ENCODE measurements at regions not wholly inside any gene's neighbourhood (a gene's known extent, or its start where the extent isn't known, plus 50 kb on each side); places are given as distances from the start of the nearest gene placed in this dataset.

DNA sequence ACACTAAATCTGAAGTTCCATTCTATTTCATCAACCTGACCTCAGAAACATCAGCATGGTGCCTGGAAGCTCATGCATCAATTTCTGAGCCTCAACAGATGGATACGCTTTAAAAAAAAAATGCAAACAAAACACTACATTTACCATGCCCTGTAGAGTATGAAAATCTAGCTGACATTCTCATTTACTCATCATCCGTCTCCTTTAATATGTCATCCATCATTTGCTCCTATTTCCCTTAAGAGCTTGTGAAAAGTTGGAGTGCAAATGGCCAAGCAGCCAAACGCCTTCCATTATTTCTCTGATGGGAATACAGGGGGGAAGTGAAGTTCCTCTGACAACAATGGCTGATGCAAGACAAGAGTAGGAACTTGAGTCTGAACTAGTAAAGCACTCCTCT, 295.0 kb downstream of the TGFB2 start:
- H3F3A ChIP-seq (ENCODE audit: low read length, unreplicated experiment), result no peaks in the 10 kb centered on the region
- ChIA-PET POLR2A (ENCODE audit: unreplicated experiment) (no interaction called here), CTCF (no interaction called here)
- no TSS peak for BruUV-seq (replicated peaks)
- H3K36me3 ChIP-seq (ENCODE audit: low read depth, low read length), result no peaks in the 10 kb centered on the region
- H3K9me3 ChIP-seq (ENCODE audit: low read length), result no peaks in the 10 kb centered on the region
- H3K27ac ChIP-seq (ENCODE audit: low read length), result no peak overlapping the region
- no peak overlapping the region for H3K9ac ChIP-seq (ENCODE audit: low read length)
- no peak overlapping the region for H3K4me3 ChIP-seq (ENCODE audit: low read length)
- ATAC-seq (no peak), DNase-seq (no peak)
- TF ChIP-seq EZH2 (IDR thresholded peaks at IDR 0.05; ENCODE audit: low read length, unreplicated experiment) (no peak), EZH2phosphoT487 (IDR thresholded peaks at IDR 0.05; ENCODE audit: borderline replicate concordance, low read length) (no peak)
- TF ChIP-seq, protein P1, sequence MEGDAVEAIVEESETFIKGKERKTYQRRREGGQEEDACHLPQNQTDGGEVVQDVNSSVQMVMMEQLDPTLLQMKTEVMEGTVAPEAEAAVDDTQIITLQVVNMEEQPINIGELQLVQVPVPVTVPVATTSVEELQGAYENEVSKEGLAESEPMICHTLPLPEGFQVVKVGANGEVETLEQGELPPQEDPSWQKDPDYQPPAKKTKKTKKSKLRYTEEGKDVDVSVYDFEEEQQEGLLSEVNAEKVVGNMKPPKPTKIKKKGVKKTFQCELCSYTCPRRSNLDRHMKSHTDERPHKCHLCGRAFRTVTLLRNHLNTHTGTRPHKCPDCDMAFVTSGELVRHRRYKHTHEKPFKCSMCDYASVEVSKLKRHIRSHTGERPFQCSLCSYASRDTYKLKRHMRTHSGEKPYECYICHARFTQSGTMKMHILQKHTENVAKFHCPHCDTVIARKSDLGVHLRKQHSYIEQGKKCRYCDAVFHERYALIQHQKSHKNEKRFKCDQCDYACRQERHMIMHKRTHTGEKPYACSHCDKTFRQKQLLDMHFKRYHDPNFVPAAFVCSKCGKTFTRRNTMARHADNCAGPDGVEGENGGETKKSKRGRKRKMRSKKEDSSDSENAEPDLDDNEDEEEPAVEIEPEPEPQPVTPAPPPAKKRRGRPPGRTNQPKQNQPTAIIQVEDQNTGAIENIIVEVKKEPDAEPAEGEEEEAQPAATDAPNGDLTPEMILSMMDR (conservative IDR thresholded peaks at IDR 0.05; ENCODE audit: low read depth, low read length), result no peak
- H3K4me2 ChIP-seq (ENCODE audit: low read length), result no peak overlapping the region
- H2AFZ ChIP-seq (ENCODE audit: low read length), result no peak overlapping the region
- H3K79me2 ChIP-seq (ENCODE audit: low read length), result no peaks in the 10 kb centered on the region
- H3K27me3 ChIP-seq (ENCODE audit: low read length), result no peaks in the 10 kb centered on the region
- no peaks in the 10 kb centered on the region for H3K4me1 ChIP-seq (ENCODE audit: insufficient read depth, low read length)
- no peaks in the 10 kb centered on the region; the same call in 1 of the 2 replicates for H3K9me2 ChIP-seq (replicated peaks; ENCODE audit: low read length)
- H4K20me1 ChIP-seq (ENCODE audit: low read length), result no peaks in the 10 kb centered on the region
- intact Hi-C loops (cut with micrococcal nuclease), result no loop called here

DNA sequence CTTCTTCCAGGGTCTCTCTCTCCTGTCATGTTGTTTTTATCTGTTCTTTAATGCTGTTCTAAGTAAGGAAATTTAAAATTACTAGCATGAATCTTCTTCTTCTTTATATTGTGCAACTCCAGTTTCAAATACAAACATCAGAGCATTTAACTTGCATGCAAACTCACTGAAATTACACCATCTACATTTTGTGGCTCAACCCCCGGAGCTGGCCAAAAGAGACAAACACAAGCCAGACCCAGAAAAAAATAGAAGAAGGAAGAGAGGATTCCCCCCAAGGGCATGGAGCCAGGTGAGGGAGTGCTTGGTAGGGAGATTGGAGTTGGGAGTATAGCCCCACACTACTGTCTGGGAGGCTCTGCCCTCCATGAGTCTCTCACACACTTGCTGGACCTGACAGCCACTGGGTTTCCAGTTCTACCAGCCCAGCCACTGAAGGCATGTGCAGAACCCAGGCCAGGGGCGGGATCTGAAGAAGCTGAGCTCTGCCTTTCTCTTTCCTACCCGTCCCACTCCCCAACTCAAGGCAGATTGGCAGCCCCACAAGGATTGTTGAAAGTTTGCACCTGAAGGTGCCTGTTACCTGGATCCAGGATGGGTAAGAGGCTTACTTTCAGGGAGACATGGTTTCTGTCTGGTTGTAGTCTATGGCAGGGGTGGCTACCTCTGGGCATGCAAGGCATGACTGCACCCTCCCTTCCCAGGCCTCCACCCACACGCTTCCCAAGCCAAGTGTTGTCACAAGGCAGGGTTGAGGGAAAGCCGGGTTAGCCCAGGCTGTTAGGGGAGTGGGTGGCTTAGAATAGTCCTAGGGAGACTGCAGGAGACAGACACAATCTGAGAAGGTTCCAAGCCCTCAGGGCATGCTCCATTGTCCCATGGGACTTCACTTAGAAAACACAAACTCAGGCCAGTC, 297.2 kb downstream of the TGFB2 start:
- Histone ChIP-seq H4K20me1 (ENCODE audit: low read length) (no peaks in the 10 kb centered on the region), H3F3A (ENCODE audit: low read length, unreplicated experiment) (no peaks in the 10 kb centered on the region), H3K36me3 (ENCODE audit: low read depth, low read length) (no peaks in the 10 kb centered on the region), H3K9me3 (ENCODE audit: low read length) (no peaks in the 10 kb centered on the region), H3K9me2 (replicated peaks; ENCODE audit: low read length) (no peaks in the 10 kb centered on the region; the same call in 1 of the 2 replicates), H3K4me3 (ENCODE audit: low read length) (no peak overlapping the region), H3K4me1 (ENCODE audit: insufficient read depth, low read length) (no peaks in the 10 kb centered on the region), H3K27me3 (ENCODE audit: low read length) (no peaks in the 10 kb centered on the region), H3K27ac (ENCODE audit: low read length) (no peak overlapping the region), H3K4me2 (ENCODE audit: low read length) (no peak overlapping the region), H3K79me2 (ENCODE audit: low read length) (no peaks in the 10 kb centered on the region), H2AFZ (ENCODE audit: low read length) (no peak overlapping the region), H3K9ac (ENCODE audit: low read length) (no peak overlapping the region)
- no TSS peak for BruUV-seq (replicated peaks)
- POLR2A ChIA-PET (ENCODE audit: unreplicated experiment), result no interaction called here
- intact Hi-C loops (cut with micrococcal nuclease), result no loop called here
- TF ChIP-seq, protein P1 (conservative IDR thresholded peaks at IDR 0.05; ENCODE audit: low read depth, low read length), result no peak
- TF ChIP-seq EZH2 (IDR thresholded peaks at IDR 0.05; ENCODE audit: low read length, unreplicated experiment) (no peak), EZH2phosphoT487 (IDR thresholded peaks at IDR 0.05; ENCODE audit: borderline replicate concordance, low read length) (no peak)
- no peak for ATAC-seq
- DNase-seq, result no peak
- CTCF ChIA-PET, result no interaction called here

GRCh38 chr1:218643281-218643680, 298.1 kb downstream of the TGFB2 start:
- Histone ChIP-seq H4K20me1 (ENCODE audit: low read length) (no peaks in the 10 kb centered on the region), H3K27ac (ENCODE audit: low read length) (no peak overlapping the region), H2AFZ (ENCODE audit: low read length) (no peak overlapping the region), H3K36me3 (ENCODE audit: low read depth, low read length) (no peaks in the 10 kb centered on the region), H3K9me2 (replicated peaks; ENCODE audit: low read length) (no peaks in the 10 kb centered on the region), H3K79me2 (ENCODE audit: low read length) (no peaks in the 10 kb centered on the region), H3K4me1 (ENCODE audit: insufficient read depth, low read length) (no peaks in the 10 kb centered on the region), H3K9ac (ENCODE audit: low read length) (no peak overlapping the region), H3K9me3 (ENCODE audit: low read length) (no peaks in the 10 kb centered on the region), H3F3A (ENCODE audit: low read length, unreplicated experiment) (no peaks in the 10 kb centered on the region), H3K4me2 (ENCODE audit: low read length) (no peak overlapping the region), H3K27me3 (ENCODE audit: low read length) (no peaks in the 10 kb centered on the region), H3K4me3 (ENCODE audit: low read length) (no peak overlapping the region)
- ChIA-PET CTCF (no interaction called here), POLR2A (ENCODE audit: unreplicated experiment) (no interaction called here)
- intact Hi-C loops (cut with micrococcal nuclease), result no loop called here
- DNase-seq (no peak), ATAC-seq (no peak)
- no peak for TF ChIP-seq EZH2phosphoT487 (IDR thresholded peaks at IDR 0.05; ENCODE audit: borderline replicate concordance, low read length)
- no peak for TF ChIP-seq EZH2 (IDR thresholded peaks at IDR 0.05; ENCODE audit: low read length, unreplicated experiment)
- TF ChIP-seq, protein P1 (conservative IDR thresholded peaks at IDR 0.05; ENCODE audit: low read depth, low read length), result no peak
- BruUV-seq (replicated peaks), result no TSS peak
